NB4 (cell line): ENCODE measurements at regions not wholly inside any gene's neighbourhood (a gene's known extent, or its start where the extent isn't known, plus 50 kb on each side); places are given as distances from the start of the nearest gene placed in this dataset.

Source experiments
- CTCF ChIP-seq: IDR thresholded peaks from one replicate; pipeline ENCODE4 v1.5.1; 2012; ENCODE audit warnings: low read depth, low read length
- MAX ChIP-seq: IDR thresholded peaks from 2 replicates; pipeline ENCODE4 v1.6.1; 2011; ENCODE audit warnings: low read depth, low read length
- MYC ChIP-seq: IDR thresholded peaks from 2 replicates; pipeline ENCODE4 v1.6.1; 2011; ENCODE audit warnings: low read depth, low read length
- POLR2A ChIP-seq: IDR thresholded peaks from 2 replicates; pipeline ENCODE4 v1.6.1; 2011; ENCODE audit warnings: mild to moderate bottlenecking; ENCODE audit not compliant: insufficient read length; ENCODE audit errors: extremely low read depth

- TF ChIP-seq MAX, result no peak
- TF ChIP-seq POLR2A, result no peak
- TF ChIP-seq CTCF, result no peak
- no peak for TF ChIP-seq MYC
Observed at GRCh38 chr5:54876556-54876955, 108.8 kb downstream of the ESM1 start.
